ENCODE measurements at regions not wholly inside any gene's neighbourhood (a gene's known extent, or its start where the extent isn't known, plus 50 kb on each side); places are given as distances from the start of the nearest gene placed in this dataset.

- no peak for TF ChIP-seq POLR2AphosphoS5 (IDR thresholded peaks at IDR 0.05; ENCODE audit: borderline replicate concordance, low read depth, low read length)
- no peak for TF ChIP-seq EZH2 (IDR thresholded peaks at IDR 0.05)
- TF ChIP-seq FOXP2 (optimal IDR thresholded peaks at IDR 0.05; ENCODE audit: control extremely low read depth, extremely low read length, insufficient read depth), result no peak
These were observed 189.6 kb upstream of the POF1B start for GRCh38 chrX:85569096-85569495.

Data from SK-N-MC (cell line).